HG02571 (cell line): ENCODE measurements at regions not wholly inside any gene's neighbourhood (a gene's known extent, or its start where the extent isn't known, plus 50 kb on each side); places are given as distances from the start of the nearest gene placed in this dataset.

Source experiments
- ATAC-seq: cut with Tn5 transposase; IDR thresholded peaks from one replicate; pipeline ENCODE4 v1.9.1; 2021; ENCODE audit warnings: mild to moderate bottlenecking, moderate library complexity; ENCODE audit not compliant: unreplicated experiment

DNA sequence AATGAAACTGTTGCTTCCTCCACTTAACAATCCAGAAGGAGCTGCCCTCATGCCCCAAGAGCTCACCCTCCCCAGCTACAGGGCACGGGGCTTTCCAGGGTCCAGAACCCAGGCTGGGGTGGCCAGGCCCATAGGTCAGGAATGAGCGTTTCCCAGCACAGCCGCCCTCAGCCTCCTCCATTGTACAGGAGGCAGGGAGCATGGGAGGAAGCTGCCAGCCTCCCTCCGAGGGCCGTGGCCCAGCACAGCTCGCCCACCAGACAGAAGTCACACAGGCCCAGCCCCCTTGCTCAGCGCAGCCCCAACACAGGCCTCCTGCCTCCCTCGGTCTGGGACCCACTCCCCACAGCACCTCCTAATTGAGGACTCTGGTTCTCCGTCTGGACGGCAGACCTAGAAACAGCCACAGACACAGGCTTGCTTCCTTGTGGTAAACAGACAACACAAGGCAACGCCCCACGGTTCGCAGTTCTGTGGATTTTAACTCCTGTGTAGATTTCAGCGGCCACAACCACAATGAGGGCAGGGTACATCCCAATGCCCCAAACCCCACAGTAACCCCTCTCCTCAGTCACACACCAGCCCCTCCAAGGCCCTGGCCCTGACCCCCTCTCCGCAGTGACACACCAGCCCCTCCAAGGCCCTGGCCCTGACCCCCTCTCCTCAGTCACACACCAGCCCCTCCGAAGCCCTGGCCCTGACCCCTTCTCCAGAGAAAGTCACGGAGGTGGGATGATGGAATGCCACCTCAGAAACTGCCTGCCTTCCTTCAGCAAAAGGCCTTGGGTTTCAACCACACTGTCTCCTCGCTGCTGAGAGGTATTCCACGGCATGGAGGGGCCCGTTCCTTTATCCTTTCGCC, 173.5 kb downstream of the DLL1 start:
- no peak for ATAC-seq

GRCh38 chr6:170116636-170117035, 174.2 kb downstream of the DLL1 start:
- ATAC-seq = no peak

GRCh38 chr6:170114956-170115855, 175.7 kb downstream of the DLL1 start:
- no peak for ATAC-seq

DNA sequence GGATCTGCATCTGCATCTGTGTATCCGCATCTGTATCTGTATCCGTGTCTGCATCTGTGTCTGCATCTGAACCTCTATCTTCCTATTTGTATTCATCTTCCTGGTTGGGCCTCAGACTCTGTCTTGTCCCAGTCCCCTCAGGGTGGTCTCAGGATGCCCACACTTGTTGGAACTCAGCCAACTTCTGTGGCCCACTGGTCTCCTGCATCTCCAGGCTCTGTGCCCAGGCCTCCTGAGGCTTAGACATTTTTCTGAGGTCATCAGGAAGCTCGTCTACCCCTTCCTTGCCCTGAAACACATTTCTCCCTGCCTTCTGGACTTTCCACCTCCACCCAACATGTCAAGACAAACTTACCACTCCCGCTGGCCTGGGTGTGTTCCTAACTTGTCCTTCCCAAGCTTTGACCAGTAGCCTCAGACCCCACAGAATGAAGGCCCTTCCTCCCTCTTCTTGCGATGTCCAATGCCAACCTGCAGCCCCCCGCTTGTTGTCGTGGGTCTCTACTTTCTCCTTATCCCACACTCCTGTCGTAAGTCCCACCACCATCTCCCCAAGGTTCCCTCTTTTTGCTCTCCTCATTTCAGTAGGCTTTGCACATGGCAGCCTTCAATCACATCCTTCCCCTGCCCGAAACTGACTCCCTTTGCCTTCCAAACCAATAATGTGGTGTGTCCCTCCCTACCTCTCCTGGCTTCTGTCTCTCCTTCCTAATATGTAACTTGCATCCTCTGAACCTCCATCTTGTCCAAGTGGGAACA, 176.5 kb downstream of the DLL1 start:
- ATAC-seq = no peak

GRCh38 chr6:170113141-170113540, 177.7 kb downstream of the DLL1 start:
- no peak for ATAC-seq

GRCh38 chr6:170112583-170112860, 178.4 kb downstream of the DLL1 start:
- ATAC-seq = no peak

DNA sequence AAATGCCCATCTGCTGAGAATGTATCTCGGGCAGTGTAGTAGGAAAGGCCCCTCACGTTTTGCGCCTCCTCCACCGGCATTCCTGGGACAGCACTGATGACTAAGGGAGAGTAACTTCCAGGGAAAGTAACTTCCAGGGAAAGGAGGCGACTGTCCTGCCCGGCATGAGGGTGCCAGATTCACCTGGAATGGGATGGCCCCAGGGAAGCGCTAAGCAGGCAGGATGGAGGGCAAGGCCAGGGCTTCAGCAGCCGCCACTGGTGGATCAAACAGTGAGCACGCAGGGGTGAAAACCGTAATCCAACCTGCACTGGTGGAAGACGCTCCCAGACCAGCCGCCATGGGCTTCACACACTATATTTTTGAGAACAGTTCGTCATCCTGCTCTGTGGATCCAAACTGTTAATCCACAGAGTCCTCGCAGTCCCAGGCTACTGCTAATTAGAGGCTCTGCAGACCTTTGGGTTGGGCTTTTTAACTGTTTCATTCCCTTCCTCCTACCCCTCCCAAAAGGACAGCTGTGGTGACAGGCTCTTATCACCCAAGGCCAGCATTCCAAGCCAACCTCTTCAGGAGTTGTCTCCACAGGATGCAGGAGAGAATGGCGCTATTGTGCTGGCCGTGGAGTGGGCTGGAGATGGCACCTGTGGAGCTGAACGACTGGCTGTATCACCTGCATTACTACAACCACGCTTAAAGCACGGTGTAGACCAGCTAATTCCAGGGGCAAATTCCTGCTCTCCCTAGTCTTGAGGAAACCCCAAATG, 178.9 kb downstream of the DLL1 start:
- ATAC-seq = no peak

DNA sequence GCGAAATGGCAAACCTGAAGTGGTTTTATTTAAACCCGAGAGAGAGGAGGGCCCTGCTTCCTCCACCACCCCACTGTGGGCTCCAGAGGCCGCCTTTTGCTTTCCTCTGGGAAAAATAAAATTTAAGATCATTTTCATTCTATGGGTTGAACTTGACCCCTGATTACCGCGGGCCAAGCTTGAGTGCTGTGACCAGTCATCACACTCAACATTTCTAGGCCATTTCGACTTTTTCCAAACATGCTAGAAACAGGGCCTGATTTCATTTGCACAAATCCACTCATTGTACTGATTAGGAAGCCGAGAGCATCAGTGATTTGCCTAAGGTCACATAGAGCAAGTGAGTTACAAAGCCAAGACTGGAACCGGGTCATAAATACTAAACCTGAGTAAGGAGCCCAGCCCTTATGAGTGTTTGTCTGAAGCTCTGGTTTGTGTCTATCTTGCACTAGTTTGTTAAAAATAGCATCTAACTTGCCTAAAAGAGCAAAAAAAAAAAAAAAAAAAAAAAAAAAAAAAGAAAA, 179.7 kb downstream of the DLL1 start:
- ATAC-seq = no peak

- ATAC-seq = no peak
Measured at GRCh38 chr6:170110201-170111140, 180.4 kb downstream of the DLL1 start.

- no peak for ATAC-seq
Measured at GRCh38 chr6:170108890-170109587, 181.8 kb downstream of the DLL1 start.

DNA sequence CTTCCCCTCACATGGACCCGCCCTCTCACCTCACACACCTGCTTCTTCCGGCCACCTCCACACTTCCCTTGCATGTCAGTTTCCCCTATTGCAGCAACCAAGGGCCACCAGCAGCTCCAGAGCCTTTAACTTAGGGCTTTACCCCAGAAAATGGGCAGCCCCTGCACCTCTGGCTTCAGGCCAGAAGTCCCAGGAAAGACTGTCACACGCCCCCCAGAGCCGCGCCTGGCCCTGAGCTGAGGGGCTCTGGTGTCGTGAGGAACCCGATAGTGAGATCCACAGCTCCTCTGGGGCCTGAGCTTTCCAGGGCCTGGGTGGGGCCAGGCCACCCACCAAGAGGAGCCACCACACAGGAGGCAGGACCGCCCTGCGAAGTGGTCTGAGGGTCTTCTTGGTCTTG, 182.4 kb downstream of the DLL1 start:
- ATAC-seq = no peak

DNA sequence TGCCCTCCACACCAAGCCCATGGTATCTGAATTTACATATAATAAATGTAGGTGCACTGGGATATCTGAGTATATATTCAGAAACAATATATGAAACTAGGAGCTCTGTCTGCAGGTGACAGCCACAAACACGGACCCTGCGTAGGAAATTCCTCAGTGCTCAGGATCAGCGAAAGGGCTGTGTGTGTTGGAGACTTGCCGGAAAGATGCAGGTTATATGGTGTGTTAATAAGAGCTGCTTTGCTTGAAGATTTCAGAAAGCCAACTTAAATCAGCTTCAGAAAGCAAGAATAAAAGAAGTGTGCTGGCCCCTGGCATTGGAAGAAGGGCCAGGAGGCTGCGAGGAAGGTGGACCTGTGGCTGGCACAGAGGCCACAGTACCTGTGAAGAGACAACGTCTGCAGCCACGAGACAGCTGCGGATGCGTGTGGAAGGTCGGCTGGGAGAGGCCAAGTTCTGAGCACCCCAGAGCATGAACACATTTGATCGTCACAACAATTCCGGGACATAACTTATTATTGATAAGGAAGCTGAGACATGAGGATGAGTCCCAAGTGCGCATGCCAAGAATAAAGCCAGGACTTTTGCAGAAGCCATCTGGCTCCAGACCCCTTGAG, 183.2 kb downstream of the DLL1 start:
- no peak for ATAC-seq

GRCh38 chr6:170106906-170107525, 183.9 kb downstream of the DLL1 start:
- ATAC-seq = no peak

- no peak for ATAC-seq
Measured at GRCh38 chr6:170102582-170103481, 188.0 kb downstream of the DLL1 start.

DNA sequence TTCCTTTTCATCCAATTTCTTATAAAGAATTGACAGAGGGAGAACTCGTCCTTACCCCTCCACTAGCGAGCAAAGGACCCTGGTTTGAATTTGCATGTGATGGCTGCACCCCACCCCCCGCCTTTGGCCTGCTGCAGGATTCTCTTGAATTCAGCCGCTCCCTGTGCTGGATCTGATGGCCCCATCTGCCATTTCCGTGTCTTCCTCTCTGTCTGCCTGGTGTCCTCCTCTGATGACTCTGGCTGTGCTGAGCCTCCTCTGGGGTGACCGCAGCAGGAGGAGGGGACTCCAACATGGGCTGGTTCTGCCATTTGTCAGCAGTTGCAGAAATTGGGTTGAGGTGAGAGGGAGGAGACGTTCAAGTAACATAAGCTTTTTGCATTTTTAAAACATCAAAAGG, 188.8 kb downstream of the DLL1 start:
- no peak for ATAC-seq

DNA sequence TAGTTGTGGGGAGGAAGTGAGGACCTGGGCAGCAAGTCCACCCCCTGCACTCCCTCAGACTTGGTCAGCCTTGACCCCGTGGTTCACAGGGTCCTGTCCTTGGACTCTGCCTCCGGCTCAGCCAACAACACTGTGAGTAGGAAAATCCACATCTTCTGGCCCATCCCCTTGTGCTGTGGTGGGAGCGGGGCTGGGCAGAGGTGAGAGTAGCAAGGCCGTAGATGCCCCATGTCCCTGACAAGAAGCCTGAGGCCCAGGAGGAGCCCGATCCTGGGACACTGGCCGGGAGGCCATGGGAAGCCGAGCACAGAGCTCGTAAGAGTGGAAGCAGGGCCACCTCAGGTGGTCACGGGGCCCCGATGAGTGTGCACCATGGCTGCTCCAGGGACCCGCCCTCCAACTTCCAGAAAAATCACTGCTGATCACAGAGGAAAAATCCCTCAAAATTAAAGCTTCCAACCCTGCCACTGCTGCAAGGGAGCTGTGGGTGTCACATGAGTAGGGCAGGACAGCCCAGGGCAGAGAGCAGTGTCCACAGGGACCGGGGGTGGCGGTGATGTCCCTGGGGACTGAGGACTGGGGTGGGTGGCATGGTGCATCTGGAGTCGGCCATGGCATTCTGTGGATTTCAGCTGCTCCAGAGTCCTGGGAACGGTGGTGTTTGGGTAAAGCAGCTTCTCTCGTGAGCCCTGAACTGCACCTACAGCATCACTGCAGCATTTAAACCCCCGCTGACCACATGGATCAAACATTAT, 189.4 kb downstream of the DLL1 start:
- ATAC-seq = no peak
